Activated naive CD4-positive, alpha-beta T cell treated with Interleukin-2 at 50 U/mL for 16 hours (primary cell): ENCODE measurements at regions not wholly inside any gene's neighbourhood (a gene's known extent, or its start where the extent isn't known, plus 50 kb on each side); places are given as distances from the start of the nearest gene placed in this dataset.

ENCODE experiments used
- DNase-seq: peaks from one replicate; pipeline ENCODE4 v3.0.0-alpha.2; 2020

- DNase-seq, result no peak
These were observed 224.4 kb upstream of the HS6ST1 start for GRCh38 chr2:128543036-128543435.

GRCh38 chr2:128543646-128544045 lies 225.0 kb upstream of the HS6ST1 start:
- DNase-seq, result no peak

GRCh38 chr2:128544321-128545037 lies 225.8 kb upstream of the HS6ST1 start:
- DNase-seq, result no peak

GRCh38 chr2:128545085-128545484 lies 226.4 kb upstream of the HS6ST1 start:
- no peak for DNase-seq

GRCh38 chr2:128545829-128546228 lies 227.2 kb upstream of the HS6ST1 start:
- no peak for DNase-seq

GRCh38 chr2:128547667-128548066 lies 229.0 kb upstream of the HS6ST1 start:
- no peak for DNase-seq

- no peak for DNase-seq
These were observed 229.8 kb upstream of the HS6ST1 start for GRCh38 chr2:128548461-128548891.

- DNase-seq, result no peak
These were observed 230.4 kb upstream of the HS6ST1 start for GRCh38 chr2:128549094-128549493.

GRCh38 chr2:128549646-128550260 lies 231.1 kb upstream of the HS6ST1 start:
- no peak for DNase-seq

- no peak for DNase-seq
These were observed 231.7 kb upstream of the HS6ST1 start for GRCh38 chr2:128550389-128550788.

GRCh38 chr2:128550801-128551416 lies 232.2 kb upstream of the HS6ST1 start:
- DNase-seq, result no peak

- no peak for DNase-seq
These were observed 232.8 kb upstream of the HS6ST1 start for GRCh38 chr2:128551435-128551834.

GRCh38 chr2:128552141-128552805 lies 233.6 kb upstream of the HS6ST1 start:
- DNase-seq, result no peak

GRCh38 chr2:128552806-128553551 lies 234.3 kb upstream of the HS6ST1 start:
- no peak for DNase-seq

GRCh38 chr2:128554151-128554769 lies 235.6 kb upstream of the HS6ST1 start:
- no peak for DNase-seq

- no peak for DNase-seq
These were observed 236.8 kb upstream of the HS6ST1 start for GRCh38 chr2:128555433-128555832.

GRCh38 chr2:128556089-128556488 lies 237.4 kb upstream of the HS6ST1 start:
- DNase-seq, result no peak

GRCh38 chr2:128556633-128557032 lies 238.0 kb upstream of the HS6ST1 start:
- DNase-seq, result no peak

- no peak for DNase-seq
These were observed 238.4 kb upstream of the HS6ST1 start for GRCh38 chr2:128557069-128557468.

GRCh38 chr2:128557831-128558241 lies 239.2 kb upstream of the HS6ST1 start:
- DNase-seq, result no peak

- no peak for DNase-seq
These were observed 239.8 kb upstream of the HS6ST1 start for GRCh38 chr2:128558441-128558840.

- DNase-seq, result no peak
These were observed 240.3 kb upstream of the HS6ST1 start for GRCh38 chr2:128558895-128559532.
